ENCODE measurements at regions not wholly inside any gene's neighbourhood (a gene's known extent, or its start where the extent isn't known, plus 50 kb on each side); places are given as distances from the start of the nearest gene placed in this dataset.
"Not testable (repeated sequence)": the region's sequence is repeated elsewhere in the genome, so short reads cannot be mapped to it uniquely, and the experiment has no call there.

GRCh38 chr3:177382944-177383343 lies 185.7 kb upstream of the TBL1XR1 start:
- no peak for DNase-seq (ENCODE audit: low read depth in 2 of 2)

DNA sequence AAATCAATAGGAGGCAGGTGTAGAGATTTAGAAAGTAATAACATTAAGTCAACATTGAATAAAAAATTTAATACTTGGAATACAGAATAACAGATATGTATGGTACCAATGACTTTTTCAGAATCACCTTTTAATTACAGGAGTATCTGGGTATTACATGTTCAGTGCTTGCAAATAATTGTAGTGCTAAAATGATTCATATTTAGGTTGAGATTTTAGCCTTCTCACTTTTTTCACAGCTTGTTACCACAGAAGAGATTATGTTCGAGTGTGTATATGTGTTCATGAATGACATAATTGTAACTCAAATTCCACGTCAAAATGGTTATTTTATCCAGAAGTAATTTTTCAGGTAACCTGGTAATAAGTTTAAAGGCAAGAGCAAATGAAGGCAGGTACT lies 187.9 kb upstream of the TBL1XR1 start:
- no peak for DNase-seq (ENCODE audit: low read depth in 2 of 2)

DNA sequence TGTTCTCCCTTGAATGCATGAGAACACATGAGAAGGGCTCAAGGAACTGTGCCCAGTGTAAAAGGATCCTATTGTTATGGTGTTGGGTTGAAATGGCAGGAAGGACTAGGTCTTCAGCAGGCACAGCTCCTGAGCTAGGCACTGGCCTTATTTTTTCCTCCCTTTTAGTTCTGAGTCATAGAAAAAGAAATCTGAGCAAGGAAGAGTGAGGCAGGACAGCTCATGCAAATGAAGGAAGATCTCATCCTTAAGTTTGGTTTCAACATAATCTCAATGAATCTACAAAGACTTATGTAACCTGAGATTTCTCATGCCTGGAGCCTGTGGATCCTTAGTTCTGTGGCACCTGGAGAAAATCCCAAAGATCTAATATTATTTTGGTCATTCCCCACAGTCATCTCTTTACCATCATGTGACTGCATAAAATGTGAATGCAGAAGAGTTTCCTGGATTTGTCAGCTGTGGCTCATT lies 188.6 kb upstream of the TBL1XR1 start:
- no peak for DNase-seq (ENCODE audit: low read depth in 2 of 2)

DNA sequence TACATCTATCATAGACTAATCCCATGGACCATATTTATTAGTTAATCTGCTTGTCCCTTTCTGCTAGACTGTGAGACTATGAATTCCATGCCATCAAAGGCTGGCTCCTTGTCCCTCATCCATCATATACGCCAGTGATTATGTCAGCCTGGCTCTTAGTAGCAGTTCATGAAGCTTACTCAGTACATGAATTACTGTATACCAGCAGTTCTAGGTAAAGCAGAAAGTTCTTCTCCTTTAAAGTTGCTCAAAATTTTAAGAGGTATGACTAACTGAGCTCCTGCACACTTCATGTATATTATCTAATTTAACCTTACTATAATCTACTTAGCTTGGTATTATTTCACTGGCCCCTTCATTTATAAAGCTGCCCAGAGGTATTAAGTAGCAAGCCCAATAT lies 190.9 kb upstream of the TBL1XR1 start:
- no peak for DNase-seq (ENCODE audit: low read depth in 2 of 2)

- not testable (repeated sequence) for DNase-seq (ENCODE audit: low read depth in 2 of 2)
These were observed 197.1 kb upstream of the TBL1XR1 start for GRCh38 chr3:177394231-177395024.

GRCh38 chr3:177396733-177397132 lies 199.5 kb upstream of the TBL1XR1 start:
- no peak for DNase-seq (ENCODE audit: low read depth in 2 of 2)

DNA sequence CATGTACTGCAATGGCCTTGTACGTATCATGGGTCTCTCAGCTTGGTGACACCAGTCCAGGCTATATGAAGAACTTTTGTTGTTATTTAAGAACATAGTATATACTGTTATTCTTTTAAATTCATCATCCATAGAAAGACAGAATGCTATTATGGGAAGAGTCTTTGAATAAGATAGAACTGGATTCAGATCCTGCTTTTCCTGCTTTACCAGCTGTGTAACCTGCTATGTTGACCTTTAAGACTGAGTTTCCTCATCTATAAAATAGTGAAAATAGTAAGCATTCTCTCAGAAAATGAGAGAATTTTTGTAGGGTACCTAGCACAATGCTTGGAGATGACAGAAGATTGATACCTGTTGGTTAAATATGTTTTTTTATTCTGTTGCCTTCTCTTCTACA lies 204.1 kb upstream of the TBL1XR1 start:
- no peak for DNase-seq (ENCODE audit: low read depth in 2 of 2)

- DNase-seq (ENCODE audit: low read depth in 2 of 2): no peak
These were observed 205.3 kb upstream of the TBL1XR1 start for GRCh38 chr3:177402533-177402932.

DNA sequence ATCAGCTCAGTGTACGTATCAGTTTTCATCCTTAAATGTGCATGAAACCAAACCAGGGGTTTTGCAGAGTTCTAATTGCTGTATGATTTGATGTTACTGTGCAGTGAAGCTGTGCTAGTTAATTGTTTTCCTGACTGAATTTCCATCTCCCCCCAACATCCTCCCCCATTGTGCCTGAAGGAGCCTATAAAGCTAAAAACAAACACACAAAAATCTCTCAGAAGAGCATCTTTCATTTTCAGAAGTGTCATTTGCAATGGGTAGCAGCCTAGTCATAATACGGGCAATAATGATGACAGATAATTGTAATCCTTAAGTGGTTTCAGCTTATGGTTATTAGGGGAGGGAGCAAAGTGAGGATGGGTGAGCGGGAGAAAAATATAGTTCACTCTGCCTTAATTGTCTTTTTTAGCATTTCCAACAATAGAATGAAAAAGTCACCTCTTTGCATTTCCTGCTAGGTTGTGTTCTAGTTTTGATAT lies 207.9 kb upstream of the TBL1XR1 start:
- DNase-seq (ENCODE audit: low read depth in 2 of 2): no peak

DNA sequence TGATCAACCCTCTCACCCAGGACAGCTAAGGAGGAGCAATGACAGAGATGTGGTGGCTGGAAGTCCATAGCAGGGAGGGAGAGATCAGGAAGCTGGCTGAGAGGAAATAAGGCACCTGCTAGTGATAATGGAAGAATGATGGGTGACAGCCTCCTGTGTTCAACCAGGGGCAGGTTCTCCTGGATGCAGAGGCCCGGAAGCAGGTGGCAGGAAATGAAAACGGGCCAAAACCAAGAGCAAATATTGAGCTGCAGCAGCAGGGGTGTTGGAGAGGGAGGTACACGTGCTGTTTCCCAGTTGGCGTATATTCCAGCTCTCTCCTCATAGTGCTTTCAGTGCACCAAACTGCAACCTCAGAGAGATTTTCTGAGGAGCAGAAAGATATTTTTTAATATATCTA lies 213.4 kb upstream of the TBL1XR1 start:
- peak; percentile 59 to 90 for DNase-seq (ENCODE audit: low read depth in 2 of 2)

DNA sequence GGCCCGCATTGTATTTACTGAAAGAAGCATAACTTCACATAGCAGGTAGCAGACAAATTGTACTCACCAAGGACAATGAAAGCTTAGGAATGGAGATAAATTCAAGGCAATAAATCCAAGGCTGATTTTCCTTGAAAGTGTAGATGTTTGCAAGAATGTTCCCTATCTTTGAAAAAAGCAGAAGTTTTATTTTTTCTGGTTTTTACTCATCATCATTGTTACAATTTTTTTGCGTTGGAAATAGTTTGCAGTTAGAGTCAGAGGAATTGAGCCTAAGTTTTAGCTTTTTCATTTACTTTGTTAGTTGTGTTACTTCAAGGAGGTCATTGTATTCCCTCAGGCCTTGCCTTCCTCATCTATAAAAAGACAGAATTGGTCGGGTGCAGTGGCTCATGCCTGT lies 213.9 kb upstream of the TBL1XR1 start:
- no peak for DNase-seq (ENCODE audit: low read depth in 2 of 2)

DNA sequence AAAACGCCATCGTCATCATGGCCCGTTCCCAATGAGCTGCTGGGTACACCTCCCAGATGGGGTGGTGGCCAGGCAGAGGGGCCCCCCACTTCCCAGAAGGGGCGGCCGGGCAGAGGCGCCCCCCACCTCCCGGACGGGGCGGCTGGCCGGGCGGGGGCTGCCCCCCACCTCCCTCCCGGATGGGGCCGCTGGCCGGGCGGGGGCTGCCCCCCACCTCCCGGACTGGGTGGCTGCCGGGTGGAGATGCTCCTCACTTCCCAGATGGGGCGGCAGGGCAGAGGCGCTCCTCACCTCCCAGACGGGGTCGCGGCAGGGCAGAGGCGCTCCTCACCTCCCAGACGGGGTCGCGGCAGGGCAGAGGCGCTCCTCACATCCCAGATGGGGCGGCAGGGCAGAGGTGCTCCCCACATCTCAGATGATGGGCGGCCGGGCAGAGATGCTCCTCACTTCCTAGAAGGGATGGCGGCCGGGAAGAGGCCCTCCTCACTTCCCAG lies 215.4 kb upstream of the TBL1XR1 start:
- not testable (repeated sequence) for DNase-seq (ENCODE audit: low read depth in 2 of 2)

DNA sequence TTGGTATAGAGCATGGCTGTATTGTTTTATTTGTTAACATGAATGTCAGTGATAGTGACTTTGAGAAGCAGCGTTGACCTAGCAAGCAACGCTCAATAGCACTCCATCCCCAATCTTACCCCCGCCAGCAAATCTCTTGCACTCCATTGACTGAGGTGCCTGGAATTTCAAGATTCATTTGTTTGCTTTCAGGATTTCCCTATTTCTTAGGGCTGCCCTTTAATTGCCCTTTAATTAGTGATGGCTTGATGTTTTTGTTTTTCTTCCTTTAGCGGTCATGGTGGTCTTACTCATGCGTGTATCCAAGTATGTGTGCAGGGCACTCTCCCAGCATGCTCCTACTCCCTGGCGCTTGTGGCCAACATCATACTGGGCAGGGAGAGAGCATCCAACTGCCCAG lies 216.8 kb upstream of the TBL1XR1 start:
- no peak for DNase-seq (ENCODE audit: low read depth in 2 of 2)

GRCh38 chr3:177418787-177419186 lies 221.5 kb upstream of the TBL1XR1 start:
- DNase-seq (ENCODE audit: low read depth in 2 of 2): no peak

DNA sequence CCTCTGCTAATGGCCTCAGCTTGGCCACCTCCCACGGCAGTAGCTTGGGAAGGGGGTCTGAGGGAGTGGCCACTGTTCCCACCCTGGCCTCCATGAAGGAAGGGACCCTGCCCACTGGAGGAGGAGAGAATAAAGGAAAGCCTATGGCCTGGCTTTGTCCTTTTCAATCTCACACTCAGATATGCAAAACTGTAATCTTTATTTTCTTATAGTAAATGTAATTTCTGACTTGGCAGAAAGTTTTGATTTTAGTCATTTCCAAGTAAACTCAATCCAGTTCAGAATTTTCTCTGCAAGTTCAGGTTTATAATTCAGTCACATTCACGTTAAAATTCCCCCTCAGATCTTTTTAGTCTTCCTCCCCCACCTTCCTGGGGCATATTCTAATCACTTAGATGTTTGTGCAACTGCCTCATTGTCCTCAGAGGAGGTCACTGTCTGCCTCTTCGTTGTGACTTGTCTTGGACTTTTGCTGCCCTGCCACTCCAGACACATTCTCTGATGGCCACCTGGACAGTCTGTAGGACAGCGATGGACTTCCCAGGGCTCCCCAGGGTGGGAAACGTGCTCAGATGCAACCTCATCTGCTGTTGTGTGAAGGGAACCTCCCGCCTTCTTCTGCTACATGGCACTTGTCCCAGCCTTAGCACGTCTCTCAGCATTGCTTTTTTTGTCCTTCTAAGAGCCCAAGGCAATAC lies 222.8 kb upstream of the TBL1XR1 start:
- no peak for DNase-seq (ENCODE audit: low read depth in 2 of 2)

- DNase-seq (ENCODE audit: low read depth in 2 of 2): no peak
These were observed 223.6 kb upstream of the TBL1XR1 start for GRCh38 chr3:177420651-177421480.

DNA sequence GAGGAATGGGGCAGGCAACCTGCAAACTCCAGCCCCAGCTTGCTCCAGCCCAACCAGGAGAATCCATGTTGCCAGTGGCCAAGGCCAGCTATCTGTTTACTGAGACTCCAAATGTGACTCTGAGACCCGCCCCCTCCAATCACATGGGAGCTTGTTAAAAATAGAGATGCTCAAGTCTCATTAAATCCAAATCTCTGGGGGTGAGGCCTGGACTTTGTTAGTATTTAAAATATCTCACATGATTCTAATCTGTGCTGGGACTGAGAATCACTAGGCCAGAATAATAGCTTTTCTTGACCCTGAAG lies 224.2 kb upstream of the TBL1XR1 start:
- DNase-seq (ENCODE audit: low read depth in 2 of 2): no peak

- peak; percentile 35 to 62 for DNase-seq (ENCODE audit: low read depth in 2 of 2)
These were observed 227.2 kb upstream of the TBL1XR1 start for GRCh38 chr3:177424521-177424920.

DNA sequence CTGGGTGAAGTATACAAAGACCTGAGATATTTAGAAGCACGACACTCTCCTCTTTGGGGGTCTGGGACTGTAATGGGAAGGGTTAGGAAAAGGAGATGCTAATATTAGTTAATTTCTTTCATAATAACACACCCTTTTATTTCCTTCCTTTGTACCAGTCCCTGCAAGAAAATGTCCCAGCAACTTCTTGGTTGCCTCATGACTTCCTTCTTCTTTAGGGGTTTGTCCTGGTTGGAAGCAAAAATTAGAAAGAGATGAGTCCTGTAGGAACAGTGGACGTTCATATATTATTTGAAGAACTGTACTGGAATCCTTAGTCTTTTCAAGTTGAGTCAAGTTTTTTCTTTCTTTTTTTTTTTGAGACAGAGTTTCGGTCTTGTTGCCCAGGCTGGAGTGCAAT lies 227.8 kb upstream of the TBL1XR1 start:
- no peak for DNase-seq (ENCODE audit: low read depth in 2 of 2)

DNA sequence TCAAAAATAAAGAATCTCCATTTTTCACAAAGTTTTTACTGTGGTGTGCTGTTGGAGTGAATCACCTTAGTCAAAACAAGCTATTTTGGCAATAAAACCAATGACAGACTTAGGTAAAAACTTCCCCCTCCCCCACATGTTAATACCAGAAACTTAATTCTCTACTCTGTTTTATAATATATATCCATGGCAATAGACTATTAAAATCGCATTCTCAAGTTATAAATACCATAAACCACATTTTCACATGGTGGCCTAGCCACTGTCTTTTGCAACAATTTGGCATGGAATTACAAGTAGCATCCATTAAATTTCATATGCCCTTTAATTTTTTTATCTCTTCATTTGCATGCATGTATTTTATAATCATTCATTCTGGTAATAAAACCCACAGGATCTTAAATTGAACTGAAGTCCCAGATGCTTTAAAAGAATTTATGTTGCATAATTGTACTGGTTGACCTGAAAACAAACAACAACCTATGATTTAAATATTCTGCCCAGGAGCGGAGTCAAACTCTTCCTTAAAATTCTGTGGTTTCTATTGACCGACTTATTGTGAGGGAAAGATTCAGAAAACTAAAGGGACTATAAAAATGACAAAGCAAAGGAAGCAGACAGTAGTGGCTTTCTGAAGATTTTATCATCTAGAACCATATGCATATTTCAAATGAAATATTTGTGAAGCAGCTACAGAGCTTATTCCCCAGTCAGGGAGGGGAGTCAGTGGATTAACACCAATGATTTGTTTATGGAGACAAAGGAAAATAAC lies 229.0 kb upstream of the TBL1XR1 start:
- DNase-seq (ENCODE audit: low read depth in 2 of 2): no peak

DNA sequence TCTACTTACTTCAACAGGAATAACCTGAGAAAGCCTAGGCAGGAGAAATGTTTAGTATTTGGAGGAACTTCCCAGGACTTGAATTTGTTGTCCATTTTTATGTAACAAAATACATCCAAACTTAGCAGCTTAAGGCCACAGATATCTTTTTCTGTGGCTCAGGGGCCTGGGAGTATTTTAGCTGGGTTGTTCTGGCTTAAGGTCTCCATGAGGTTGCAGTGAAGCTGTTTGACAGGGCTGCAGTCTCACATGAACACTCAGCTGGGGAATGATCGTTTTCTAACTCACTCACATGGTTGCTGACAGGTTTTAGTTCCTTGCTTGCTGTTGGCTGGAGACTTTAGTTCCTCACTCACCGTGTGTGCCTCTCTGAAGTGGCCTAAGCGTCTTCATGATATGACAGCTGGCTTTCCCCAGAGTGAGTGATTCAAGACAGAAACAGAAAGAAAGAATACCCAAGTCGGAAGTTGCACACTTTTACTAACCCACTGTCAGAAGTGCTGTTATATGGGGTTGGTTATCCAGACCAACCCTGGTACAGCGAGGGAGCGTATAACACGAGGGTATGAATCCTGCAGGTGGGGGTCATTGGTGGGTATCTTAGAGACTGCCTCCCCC lies 229.7 kb upstream of the TBL1XR1 start:
- DNase-seq (ENCODE audit: low read depth in 2 of 2): no peak

Data from lung microvascular endothelial cell (primary cell).